IMR-90 (cell line): ENCODE measurements at regions not wholly inside any gene's neighbourhood (a gene's known extent, or its start where the extent isn't known, plus 50 kb on each side); places are given as distances from the start of the nearest gene placed in this dataset.
A peak's percentile ranks its signal among the peaks of the same experiment; 100 is the strongest.

Experiments used
- ATAC-seq: fragments of 200-7000 bp; cut with Tn5 transposase; 2 replicates; pipeline ENCODE4 v1.9.1; 2020; ENCODE audit warnings: low read depth, mild to moderate bottlenecking, moderate library complexity
- BruUV-seq: library from RNA; stranded (reverse); fragments of 400-500 nt; replicated peaks from 2 replicates; lab custom pipeline; 2021; lab: Mats Ljungman, UMichigan
- CTCF ChIA-PET: fragments of 300-600 bp; formaldehyde crosslinking; extraction: SDS; loops from one replicate; lab custom pipeline; 2021; ENCODE audit warnings: antibody characterized with exemption; lab: Yijun Ruan, JAX
- POLR2A ChIA-PET: fragments of 300-600 bp; sonication (Branson Sonifier 250); formaldehyde crosslinking; loops from one replicate; lab custom pipeline; 2022; ENCODE audit warnings: antibody characterized with exemption; ENCODE audit not compliant: unreplicated experiment; lab: Charles Lee
- DNase-seq: peaks from one replicate; pipeline ENCODE4 v3.0.0; 2013
- H2AFZ ChIP-seq: replicated peaks from 2 replicates; pipeline ENCODE3; 2013; ENCODE audit warnings: low read length, mild to moderate bottlenecking; ENCODE audit not compliant: poor library complexity
- H2AK5ac ChIP-seq: 2 replicates; pipeline ENCODE4 v1.6.1; 2013; ENCODE audit warnings: low read depth, low read length, inconsistent platforms
- H2AK9ac ChIP-seq: replicated peaks from 2 replicates; pipeline ENCODE3; 2013; ENCODE audit warnings: mild to moderate bottlenecking, low read depth, low read length, moderate library complexity; ENCODE audit not compliant: poor library complexity
- H2BK120ac ChIP-seq: 2 replicates; pipeline ENCODE4 v1.6.1; 2013; ENCODE audit warnings: low read depth, low read length, inconsistent platforms
- H2BK15ac ChIP-seq: 3 replicates; pipeline ENCODE4 v1.6.1; 2013; ENCODE audit warnings: low read depth, low read length, inconsistent platforms
- H2BK20ac ChIP-seq: 2 replicates; pipeline ENCODE4 v1.6.1; 2013; ENCODE audit warnings: low read depth, mild to moderate bottlenecking, inconsistent platforms, low read length, moderate library complexity
- H2BK5ac ChIP-seq: 2 replicates; pipeline ENCODE4 v1.6.1; 2013; ENCODE audit warnings: mild to moderate bottlenecking, low read depth, low read length, inconsistent platforms; ENCODE audit not compliant: poor library complexity, severe bottlenecking
- H3K14ac ChIP-seq: replicated peaks from 2 replicates; pipeline ENCODE4 v1.6.1; 2013; ENCODE audit warnings: low read depth, low read length, inconsistent platforms
- H3K18ac ChIP-seq: 2 replicates; pipeline ENCODE4 v1.6.1; 2013; ENCODE audit warnings: low read depth, low read length, control low read depth
- H3K23ac ChIP-seq: 2 replicates; pipeline ENCODE4 v1.6.1; 2013; ENCODE audit warnings: low read depth, low read length, inconsistent platforms
- H3K27ac ChIP-seq: 2 replicates; pipeline ENCODE4 v1.5.1; 2013; ENCODE audit warnings: mild to moderate bottlenecking, control low read depth, low read length; ENCODE audit not compliant: insufficient read depth
- H3K27me3 ChIP-seq: 2 replicates; pipeline ENCODE4 v1.6.1; 2013; ENCODE audit warnings: low read length; ENCODE audit not compliant: control insufficient read depth, insufficient read depth
- H3K36me3 ChIP-seq: 2 replicates; pipeline ENCODE4 v1.6.1; 2013; ENCODE audit warnings: low read length, mixed read lengths; ENCODE audit not compliant: control insufficient read depth, insufficient read depth
- H3K4ac ChIP-seq: 2 replicates; pipeline ENCODE4 v1.6.1; 2013; ENCODE audit warnings: low read depth, low read length, inconsistent platforms
- H3K4me1 ChIP-seq: 2 replicates; pipeline ENCODE4 v1.6.1; 2013; ENCODE audit warnings: low read length, mixed read lengths; ENCODE audit not compliant: control insufficient read depth, insufficient read depth
- H3K4me2 ChIP-seq: 2 replicates; pipeline ENCODE4 v1.6.1; 2013; ENCODE audit warnings: low read depth, mild to moderate bottlenecking, control low read depth, low read length, moderate library complexity
- H3K4me3 ChIP-seq: 2 replicates; pipeline ENCODE4 v1.5.1; 2013; ENCODE audit warnings: low read depth, mild to moderate bottlenecking, control low read depth, low read length, moderate library complexity; ENCODE audit not compliant: insufficient read depth
- H3K56ac ChIP-seq: 2 replicates; pipeline ENCODE4 v1.6.1; 2013; ENCODE audit warnings: low read length, inconsistent platforms; ENCODE audit not compliant: insufficient read depth; ENCODE audit errors: extremely low read depth
- H3K79me1 ChIP-seq, 2 experiments: 2 replicates each; pipeline ENCODE4 v1.6.1; 2013; ENCODE audit warnings: low read length in 2 of 2, inconsistent platforms in 1 of 2, low read depth in 1 of 2
- H3K9ac ChIP-seq: 2 replicates; pipeline ENCODE4 v1.6.1; 2013; ENCODE audit warnings: low read depth, low read length, control low read depth
- H3K9me1 ChIP-seq: 2 replicates; pipeline ENCODE4 v1.6.1; 2013; ENCODE audit warnings: low read length, inconsistent platforms; ENCODE audit not compliant: insufficient read depth
- H3K9me3 ChIP-seq: 2 replicates; pipeline ENCODE4 v1.6.1; 2013; ENCODE audit warnings: low read length; ENCODE audit not compliant: control insufficient read depth, insufficient read depth
- H4K20me1 ChIP-seq: 2 replicates; pipeline ENCODE4 v1.6.1; 2013; ENCODE audit warnings: low read length, inconsistent platforms; ENCODE audit not compliant: insufficient read depth
- H4K5ac ChIP-seq: 2 replicates; pipeline ENCODE4 v1.6.1; 2013; ENCODE audit warnings: mild to moderate bottlenecking, low read depth, low read length, control low read depth
- H4K8ac ChIP-seq, 2 experiments: 2 replicates each; pipeline ENCODE4 v1.6.1; 2013; ENCODE audit warnings: low read depth in 2 of 2, low read length in 2 of 2, control low read depth in 1 of 2, inconsistent platforms in 1 of 2
- H4K91ac ChIP-seq: 2 replicates; pipeline ENCODE4 v1.6.1; 2013; ENCODE audit warnings: low read depth, low read length, inconsistent platforms; ENCODE audit not compliant: insufficient read depth
- BHLHE40 ChIP-seq: fragments of 150-350 bp; IDR thresholded peaks from 2 replicates; pipeline ENCODE4 v1.6.1; 2016; ENCODE audit warnings: mild to moderate bottlenecking, low read depth, low read length
- FOS ChIP-seq: fragments of 150-350 bp; IDR thresholded peaks from 2 replicates; pipeline ENCODE4 v1.6.1; 2016; ENCODE audit warnings: low read depth, low read length
- MAZ ChIP-seq: IDR thresholded peaks from 2 replicates; pipeline ENCODE4 v1.6.1; 2012; ENCODE audit warnings: low read depth, mild to moderate bottlenecking, low read length, improper control_type of control experiment, moderate library complexity, borderline replicate concordance
- RAD21 ChIP-seq: IDR thresholded peaks from 2 replicates; pipeline ENCODE4 v1.6.1; 2012; ENCODE audit warnings: low read length, improper control_type of control experiment
- SMC3 ChIP-seq: fragments of 150-350 bp; IDR thresholded peaks from 2 replicates; pipeline ENCODE4 v1.6.1; 2016; ENCODE audit warnings: low read depth, mild to moderate bottlenecking, antibody characterized with exemption, low read length, moderate library complexity
- WGBS, 2 experiments: methylation state at CpG; one replicate each; pipeline versions ENCODE4 v1.1.5 to v1.1.7; 2013; ENCODE audit warnings: missing lambda C conversion rate in 2 of 2; ENCODE audit not compliant: insufficient read length in 1 of 2; ENCODE audit errors: extremely low coverage in 2 of 2; 5-methylcytosine and 5-hydroxymethylcytosine counted together
- dilution Hi-C: fragments of 300-500 bp; cut with HindIII; formaldehyde crosslinking; loops from one replicate; pipeline ENCODE4 v1.14.3; 2018; ENCODE audit warnings: low sequenced_read_pairs; ENCODE audit not compliant: unreplicated experiment
- in situ Hi-C: fragments of 300-500 bp; cut with MboI; formaldehyde crosslinking; loops from 3 replicates; pipeline ENCODE4 v1.14.3; 2019; ENCODE audit warnings: low sequenced_read_pairs, inconsistent platforms, mixed read lengths
- intact Hi-C: fragments of 100-400 bp; cut with micrococcal nuclease; formaldehyde crosslinking; loops from 2 replicates; pipeline ENCODE4 v1.10.0; 2022

DNA sequence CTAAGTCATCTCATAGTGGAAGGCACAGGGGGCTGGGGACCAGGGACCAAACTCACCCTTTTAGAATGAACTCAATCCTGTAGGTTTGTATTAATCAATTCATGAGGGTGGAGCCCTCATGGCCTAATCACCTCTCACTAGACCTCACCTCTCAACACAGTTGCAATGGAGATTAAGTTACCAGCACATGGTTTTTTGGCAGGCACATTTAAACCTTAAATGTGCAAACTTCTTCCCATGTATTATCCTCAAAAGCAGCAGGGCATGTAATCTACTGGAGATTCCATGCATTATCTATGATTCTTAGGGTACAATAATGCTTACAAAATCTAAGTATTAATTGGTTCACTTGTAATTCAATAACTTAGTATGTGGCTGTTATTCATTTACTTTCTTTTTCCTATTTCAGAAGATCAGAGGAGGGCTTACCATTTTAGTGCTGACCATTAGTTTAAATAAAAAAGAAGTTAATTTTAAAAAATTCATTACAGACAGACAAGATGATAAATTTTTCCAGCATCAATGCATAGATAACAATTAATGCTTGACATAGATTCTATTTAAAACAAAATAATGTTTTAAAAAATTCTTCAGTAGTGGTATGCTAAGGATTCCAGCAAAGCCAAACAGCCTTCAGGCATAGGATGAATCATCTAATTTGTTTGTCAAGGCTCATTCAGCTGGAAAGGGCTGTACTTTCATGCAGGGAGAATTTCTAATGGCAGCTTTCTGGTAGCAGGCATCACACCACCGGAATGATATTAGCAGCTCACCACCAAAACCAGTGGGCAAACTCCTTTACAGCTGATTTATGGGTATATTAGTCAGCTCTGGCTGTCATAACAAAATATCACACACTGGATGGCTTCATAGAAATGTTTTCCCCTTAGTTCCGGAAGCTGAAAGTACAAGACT, 124.6 kb upstream of the ZNF648 start:
- Histone ChIP-seq H3K23ac (no peak overlapping the region), H2AK9ac (no peak overlapping the region), H2BK120ac (no peak overlapping the region), H3K4me3 (no peak overlapping the region), H2BK5ac (no peak overlapping the region), H2BK20ac (no peak overlapping the region), H3K4me1 (no peaks in the 10 kb centered on the region), H3K9ac (no peak overlapping the region), H3K4ac (no peak overlapping the region), H3K4me2 (no peak overlapping the region), H3K27ac (no peak overlapping the region), H3K14ac (no peak overlapping the region), H2AFZ (no peak overlapping the region), H3K36me3 (no peaks in the 10 kb centered on the region), H3K27me3 (no peaks in the 10 kb centered on the region), H2AK5ac (no peak overlapping the region), H3K56ac (no peak overlapping the region), H2BK15ac (no peak overlapping the region), H4K5ac (no peak overlapping the region), H3K9me1 (no peaks in the 10 kb centered on the region), H3K79me1 (no peaks in the 10 kb centered on the region), H4K20me1 (no peaks in the 10 kb centered on the region), H3K9me3 (no peaks in the 10 kb centered on the region), H4K8ac (no peak overlapping the region), H4K91ac (no peak overlapping the region), H3K18ac (no peak overlapping the region)
- ChIA-PET CTCF (no interaction called here), POLR2A (no interaction called here)
- no peak for TF ChIP-seq RAD21
- no peak for TF ChIP-seq MAZ
- no peak for TF ChIP-seq BHLHE40
- no peak for TF ChIP-seq SMC3
- TF ChIP-seq FOS: no peak
- ATAC-seq (peak; percentile 67), DNase-seq (peak; percentile 47)
- intact Hi-C loops (no loop called here), in situ Hi-C loops (no loop called here), dilution Hi-C loops (no loop called here)
- no CpG with 5 or more reads among the region's 2 CpGs for WGBS, 2 experiments
- no TSS peak for BruUV-seq
